ENCODE measurements at regions not wholly inside any gene's neighbourhood (a gene's known extent, or its start where the extent isn't known, plus 50 kb on each side); places are given as distances from the start of the nearest gene placed in this dataset.
A peak's percentile ranks its signal among the peaks of the same experiment; 100 is the strongest.
"Not testable (repeated sequence)": the region's sequence is repeated elsewhere in the genome, so short reads cannot be mapped to it uniquely, and the experiment has no call there.

DNA sequence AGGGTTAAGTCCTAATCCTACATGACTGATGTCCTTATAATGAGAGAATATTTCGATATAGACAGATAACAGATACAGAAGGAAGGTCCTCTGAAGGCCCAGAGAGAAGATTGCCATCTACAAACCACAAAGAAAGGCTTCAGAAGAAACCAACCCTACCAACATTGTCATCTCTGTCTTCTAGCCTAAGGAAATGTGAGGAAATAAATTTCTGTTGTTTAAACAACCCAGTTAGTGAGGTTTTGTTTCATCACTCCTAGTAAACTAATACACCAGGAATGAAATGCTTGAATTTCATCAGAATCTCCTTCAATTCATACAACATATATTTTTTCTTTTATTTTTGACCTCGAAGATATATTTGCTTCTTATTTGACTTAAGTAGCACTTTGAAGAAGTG, 1527.8 kb downstream of the STIM2 start:
- no peak for DNase-seq

DNA sequence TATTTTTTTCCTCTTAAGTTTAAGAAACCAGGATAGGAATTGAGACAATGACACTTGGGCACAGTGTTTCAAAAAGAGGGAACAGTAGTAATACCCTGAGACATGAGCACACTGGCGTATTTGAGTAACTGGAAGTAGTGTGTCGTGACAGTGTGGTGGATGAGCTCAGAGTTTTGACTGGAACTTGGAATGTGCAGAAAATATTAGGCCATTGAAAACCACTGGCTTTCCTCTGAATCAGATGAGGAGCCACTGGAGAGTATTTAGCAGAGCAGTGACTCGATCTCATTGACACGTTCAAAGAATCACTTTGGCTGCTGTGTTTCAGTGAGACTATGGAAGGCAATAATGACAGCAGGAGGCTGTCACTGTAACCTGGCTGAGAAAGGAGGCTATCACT, 1531.2 kb downstream of the STIM2 start:
- DNase-seq = no peak

DNA sequence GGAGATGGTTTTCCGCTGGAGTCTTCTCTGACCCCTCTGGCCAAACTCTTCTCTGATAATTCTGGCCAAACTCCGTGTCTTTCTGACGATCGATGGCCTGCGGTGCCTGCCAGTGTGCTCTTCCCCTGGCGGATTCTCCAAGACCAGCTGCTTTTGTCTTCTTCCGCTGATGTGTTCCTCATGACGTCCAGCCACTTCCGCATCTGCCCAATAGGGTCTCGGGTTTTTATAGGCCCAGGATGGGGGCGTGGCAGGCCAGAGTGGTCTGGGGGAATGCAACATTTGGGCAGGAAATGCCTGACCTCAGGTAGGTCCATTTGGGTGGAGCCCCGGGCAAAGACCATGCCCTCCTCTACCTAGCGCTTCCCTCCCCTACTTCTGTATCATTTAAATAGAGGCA, 1542.1 kb downstream of the STIM2 start:
- no peak for DNase-seq

GRCh38 chr4:28421221-28421620, 1560.6 kb downstream of the STIM2 start:
- no peak for DNase-seq

- DNase-seq = no peak
These were observed 1565.6 kb downstream of the STIM2 start for GRCh38 chr4:28426251-28426650.

- DNase-seq = no peak
These were observed 1566.9 kb downstream of the STIM2 start for GRCh38 chr4:28427306-28428085.

DNA sequence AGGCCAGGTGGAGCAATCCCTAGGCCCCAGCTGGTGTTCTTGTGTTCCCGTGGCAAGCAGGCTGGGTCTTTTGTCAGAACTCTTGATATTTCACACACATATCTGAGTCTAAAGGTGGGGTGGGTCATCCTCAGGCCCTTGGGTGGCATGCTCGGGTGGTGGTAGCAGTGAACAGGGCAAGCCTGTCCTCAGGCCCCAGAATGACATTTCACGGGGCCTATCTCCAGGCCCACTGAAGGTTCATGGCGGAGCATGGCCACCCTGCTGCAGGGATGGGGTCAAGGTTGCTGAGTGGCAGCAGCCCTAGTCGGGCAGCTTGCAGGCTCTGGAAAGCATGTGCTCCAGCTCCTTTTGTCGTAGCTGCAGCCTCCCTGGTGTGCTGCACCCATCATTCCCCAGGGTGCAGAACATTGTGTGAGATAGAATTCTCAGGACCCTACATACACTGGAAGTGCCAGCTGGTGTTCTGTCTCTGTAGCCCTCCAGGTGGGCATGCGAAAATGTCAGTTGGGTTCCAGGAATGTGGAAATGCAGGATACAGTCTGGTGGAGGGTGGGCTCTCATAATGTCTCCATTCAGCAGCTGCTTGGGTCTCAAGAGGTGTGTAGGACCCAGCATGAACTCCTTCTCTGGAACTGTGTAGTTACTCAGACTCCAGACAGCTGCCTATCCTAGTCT, 1571.8 kb downstream of the STIM2 start:
- DNase-seq = no peak

GRCh38 chr4:28435314-28435713, 1574.7 kb downstream of the STIM2 start:
- DNase-seq = no peak

DNA sequence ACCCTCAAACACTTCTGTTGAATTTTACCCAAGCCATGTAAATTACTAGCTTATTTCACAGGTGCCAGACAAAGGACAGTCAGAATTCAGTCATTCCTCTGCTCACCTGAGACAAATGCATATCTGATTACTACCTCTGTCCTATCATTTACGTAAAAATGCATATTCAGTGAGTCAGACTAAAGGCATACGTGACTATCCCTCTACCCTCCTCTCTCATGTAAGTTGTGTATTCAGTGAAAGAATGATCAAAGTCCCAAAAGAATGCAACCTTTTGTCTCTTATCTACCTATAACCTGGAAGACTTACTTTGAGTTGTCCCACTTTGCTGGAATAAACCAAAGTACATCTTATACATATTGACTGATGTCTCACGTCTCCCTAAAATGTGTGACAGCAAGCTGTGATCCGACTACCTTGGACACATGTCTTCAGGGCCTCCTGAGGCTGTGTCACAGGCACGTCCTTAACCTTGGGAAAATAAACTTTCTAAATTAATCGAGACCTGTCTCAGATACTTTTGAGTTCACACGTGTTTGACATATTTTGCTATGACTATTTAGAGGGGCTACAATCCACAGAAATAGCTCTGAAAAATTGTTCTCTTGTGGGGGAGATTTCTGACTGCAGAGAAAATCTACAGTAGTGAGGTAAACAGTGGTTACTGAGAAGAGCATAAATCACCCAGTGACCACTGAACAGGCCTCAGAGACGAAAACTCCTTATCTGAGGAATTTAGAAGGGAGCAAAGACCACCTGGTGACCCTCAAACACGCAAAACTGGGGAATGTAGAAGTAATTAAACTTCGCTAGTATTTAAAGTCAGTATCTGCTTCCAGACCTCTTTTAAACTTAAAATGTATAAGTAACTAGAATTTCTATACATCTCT, 1575.8 kb downstream of the STIM2 start:
- DNase-seq = no peak

- DNase-seq = no peak
These were observed 1582.7 kb downstream of the STIM2 start for GRCh38 chr4:28443371-28443770.

DNA sequence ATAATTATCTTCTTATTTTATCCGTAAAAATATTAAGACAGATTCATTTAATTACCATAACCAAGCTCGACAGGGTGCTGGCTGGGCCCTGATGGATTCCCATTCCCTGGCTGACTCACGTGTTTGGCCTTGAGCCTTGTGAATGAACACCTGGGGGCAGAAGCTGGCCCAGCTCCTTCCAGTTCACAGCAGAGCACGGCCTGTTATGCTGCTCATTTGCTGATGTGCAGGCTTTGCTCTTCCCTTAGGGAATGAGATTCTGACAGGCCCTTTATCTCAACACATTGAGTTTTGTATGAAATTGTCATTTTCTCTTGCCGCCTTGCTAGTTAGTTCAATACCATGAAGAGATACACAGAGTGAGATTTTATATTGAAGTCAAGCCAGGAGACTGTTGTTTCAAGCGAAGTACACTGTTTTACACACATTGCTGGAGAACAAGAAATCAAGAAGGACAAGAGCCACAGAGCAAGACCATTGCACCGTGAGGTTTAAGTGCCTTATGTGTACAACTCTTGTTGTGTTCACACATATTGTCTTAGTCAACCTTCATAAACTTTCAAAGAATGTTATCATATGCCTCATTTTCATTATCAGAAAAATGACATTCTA, 1583.3 kb downstream of the STIM2 start:
- no peak for DNase-seq

DNA sequence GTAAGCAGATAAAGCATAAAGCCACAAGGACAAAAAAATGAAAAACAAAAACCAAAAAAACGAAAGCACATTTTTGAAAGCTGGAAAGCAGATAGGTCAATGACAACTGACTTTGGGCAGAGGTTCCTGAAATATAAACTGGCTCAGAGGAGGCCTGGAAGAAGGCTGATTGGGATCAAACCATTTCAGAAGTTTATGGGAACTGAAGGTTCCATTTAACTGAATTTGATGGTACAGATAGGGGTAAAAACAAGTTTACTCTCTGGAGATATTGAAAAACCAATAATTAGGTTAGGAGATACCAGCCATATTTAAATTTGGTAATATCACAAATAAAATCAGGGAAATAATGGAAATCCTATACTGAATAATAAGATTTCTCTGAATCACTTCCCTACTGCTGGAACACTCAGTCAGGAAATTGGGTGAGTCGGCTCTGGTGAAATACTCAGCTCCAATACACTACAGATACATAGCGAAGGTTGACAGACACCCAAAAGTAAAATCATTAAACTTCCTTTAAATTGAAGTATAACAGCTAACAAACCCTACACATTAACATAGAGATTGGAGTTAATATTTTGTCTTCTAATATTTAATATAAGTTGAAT, 1584.3 kb downstream of the STIM2 start:
- no peak for DNase-seq

GRCh38 chr4:28449085-28449484, 1588.4 kb downstream of the STIM2 start:
- no peak for DNase-seq

GRCh38 chr4:28451346-28451745, 1590.7 kb downstream of the STIM2 start:
- no peak for DNase-seq

DNA sequence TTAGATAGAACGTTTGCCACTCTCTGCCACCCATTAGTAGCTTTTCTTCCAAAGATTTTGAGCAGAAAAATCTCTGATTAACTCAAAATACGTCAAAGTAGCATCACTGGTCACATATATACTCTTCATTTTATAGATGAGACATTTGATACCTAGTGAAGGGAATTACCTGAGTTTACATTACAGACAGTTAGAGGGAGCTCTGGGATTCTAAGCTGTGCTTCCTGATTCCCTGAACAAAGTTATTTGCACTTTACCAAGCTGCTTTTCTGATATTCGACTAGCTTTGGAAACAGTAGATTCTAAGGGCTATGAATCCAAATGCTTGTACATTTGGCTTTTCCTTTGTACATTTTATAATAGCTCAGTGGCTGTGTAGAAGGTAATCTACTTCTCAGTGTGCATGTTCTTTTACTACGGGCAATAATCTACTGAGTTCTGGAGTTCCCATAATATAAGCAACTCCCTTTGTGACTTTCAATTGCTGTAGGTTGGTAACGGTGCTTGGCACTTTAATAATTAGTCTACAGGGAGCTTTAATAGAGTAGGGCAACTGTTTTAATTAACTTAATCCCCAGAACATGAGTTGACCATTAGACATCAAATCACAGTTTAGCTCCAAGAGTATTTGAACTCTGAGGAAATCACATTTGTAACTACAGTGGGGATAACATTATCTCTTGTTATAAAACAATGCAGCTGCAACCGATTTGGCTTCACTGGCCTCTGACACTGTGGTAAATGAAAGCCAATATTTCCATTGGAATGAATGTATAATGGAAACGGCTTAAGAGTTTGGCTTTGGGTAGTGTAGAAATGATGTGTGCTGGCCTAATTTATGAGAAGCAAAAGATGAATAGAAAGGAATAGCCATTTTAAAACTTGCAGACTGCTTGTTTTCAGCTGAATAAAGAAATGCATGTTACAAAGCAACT, 1602.4 kb downstream of the STIM2 start:
- peak; percentile 9 to 12 for DNase-seq

DNA sequence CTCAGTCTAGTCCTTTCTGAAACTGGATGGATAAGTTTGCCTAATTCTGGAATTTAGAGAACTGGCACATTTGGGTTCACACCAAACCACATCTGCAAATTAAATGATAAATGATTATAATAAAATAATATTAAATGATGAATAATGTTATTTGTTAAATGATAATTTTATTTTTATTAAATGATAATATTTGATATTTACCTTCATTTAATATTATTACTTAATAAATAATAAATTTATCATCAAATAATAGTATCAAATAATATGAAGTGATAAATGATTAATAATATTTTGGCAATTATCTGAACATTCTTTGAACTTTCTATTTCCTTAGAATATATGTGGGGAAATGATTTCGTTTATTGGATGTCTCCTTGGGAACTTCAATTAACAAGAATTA, 1604.2 kb downstream of the STIM2 start:
- DNase-seq = no peak

DNA sequence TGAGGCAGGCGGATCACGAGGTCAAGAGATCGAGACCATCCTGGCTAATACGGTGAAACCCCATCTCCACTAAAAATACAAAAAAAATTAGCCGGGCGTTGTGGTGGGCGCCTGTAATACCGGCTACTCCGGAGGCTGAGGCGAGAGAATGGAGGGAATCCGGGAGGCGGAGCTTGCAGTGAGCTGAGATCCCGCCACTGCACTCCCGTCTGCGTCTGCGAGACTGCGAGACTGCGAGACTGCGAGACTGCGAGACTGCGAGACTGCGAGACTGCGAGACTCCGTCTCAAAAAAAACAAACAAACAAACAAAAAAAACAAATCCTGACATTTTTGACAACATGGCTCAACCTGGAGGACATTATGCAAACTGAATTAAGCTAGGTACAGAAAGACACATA, 1606.2 kb downstream of the STIM2 start:
- DNase-seq = not testable (repeated sequence)

DNA sequence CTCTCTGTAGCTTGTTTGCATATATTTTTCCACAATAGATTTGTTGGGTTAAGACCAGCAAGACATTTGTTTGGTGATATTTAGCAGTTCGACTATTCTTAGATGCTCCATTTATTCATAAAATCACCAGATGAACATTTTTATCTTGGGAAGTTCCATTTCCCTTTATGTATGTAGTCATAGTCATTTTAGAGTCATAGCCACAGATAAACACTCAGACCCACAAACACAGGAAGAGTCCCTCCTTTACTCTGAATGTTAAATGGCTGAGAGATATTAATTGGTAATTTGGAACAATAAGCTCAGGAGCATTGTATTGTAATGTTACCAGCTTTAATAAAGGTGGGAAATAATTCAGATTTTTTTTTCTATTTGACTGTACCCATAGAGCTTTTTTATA, 1608.7 kb downstream of the STIM2 start:
- no peak for DNase-seq

DNA sequence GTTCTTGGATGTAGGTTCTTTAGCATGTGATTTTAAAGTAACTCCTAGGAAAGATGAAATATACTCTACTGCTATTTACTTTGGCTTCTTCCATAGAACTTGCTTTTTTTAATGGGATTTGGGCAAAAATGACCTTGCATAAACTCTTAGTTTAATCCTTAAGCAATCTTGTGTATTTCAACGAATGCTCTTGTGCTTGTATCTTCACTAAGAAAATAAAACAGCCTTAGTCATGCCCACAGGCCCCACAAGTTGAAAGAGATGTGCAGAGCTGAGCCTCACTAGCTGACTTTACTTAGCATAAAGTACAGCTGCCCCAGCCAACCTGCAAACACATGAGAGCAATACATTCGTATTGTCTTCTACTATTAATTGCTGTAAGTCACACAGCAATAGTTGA, 1609.2 kb downstream of the STIM2 start:
- no peak for DNase-seq

- no peak for DNase-seq
These were observed 1614.7 kb downstream of the STIM2 start for GRCh38 chr4:28475381-28475780.

GRCh38 chr4:28479666-28480065, 1619.0 kb downstream of the STIM2 start:
- no peak for DNase-seq

All from right lung (tissue), 2 donors.